HT1080 (cell line): ENCODE measurements at regions not wholly inside any gene's neighbourhood (a gene's known extent, or its start where the extent isn't known, plus 50 kb on each side); places are given as distances from the start of the nearest gene placed in this dataset.
"Not testable (repeated sequence)": the region's sequence is repeated elsewhere in the genome, so short reads cannot be mapped to it uniquely, and the experiment has no call there.

Source experiments
- DNase-seq: peaks from one replicate; pipeline ENCODE4 v3.0.0-alpha.2; 2015; ENCODE audit warnings: low read depth

DNA sequence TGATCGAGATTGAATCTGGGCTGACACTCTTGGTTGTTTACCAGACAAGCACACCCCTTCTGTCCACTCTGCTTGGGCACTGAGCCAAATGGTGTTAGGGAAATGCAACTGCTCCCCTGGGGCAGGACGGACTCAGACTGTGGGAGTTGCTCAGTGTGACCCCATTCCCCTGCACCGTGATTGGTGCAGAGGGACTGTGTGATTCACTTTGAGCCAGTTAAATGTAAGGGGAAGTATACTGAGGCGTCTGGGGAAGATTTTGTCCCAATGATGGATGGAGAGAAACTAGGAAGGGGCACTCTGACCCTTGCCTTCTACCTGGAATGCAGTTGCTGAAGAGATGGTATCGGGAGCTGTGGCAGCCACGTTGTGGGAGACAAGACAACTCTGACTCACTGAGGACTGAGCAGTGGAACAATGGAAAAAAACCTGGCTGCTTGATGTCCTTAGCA is 196.0 kb upstream of the ANKRD55 start:
- no peak for DNase-seq

DNA sequence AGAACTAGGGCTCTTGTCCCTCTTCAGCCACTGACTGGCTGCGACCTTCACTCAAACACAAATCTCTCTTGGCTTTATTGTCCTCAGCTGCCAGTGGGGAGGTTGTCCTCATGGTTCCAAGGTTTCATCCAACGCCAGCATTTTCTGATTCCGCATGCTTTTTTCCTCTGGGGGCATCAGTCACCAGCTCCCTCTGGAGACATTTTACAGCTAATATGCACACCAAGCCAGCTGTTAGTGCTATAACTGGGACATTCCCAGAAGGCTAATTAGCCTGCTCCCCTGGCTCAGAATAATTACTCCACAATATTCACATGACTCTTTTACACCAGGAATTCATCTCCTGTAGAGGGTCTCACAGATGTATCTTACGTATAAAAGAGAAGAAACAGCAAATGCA is 193.6 kb upstream of the ANKRD55 start:
- no peak for DNase-seq

DNA sequence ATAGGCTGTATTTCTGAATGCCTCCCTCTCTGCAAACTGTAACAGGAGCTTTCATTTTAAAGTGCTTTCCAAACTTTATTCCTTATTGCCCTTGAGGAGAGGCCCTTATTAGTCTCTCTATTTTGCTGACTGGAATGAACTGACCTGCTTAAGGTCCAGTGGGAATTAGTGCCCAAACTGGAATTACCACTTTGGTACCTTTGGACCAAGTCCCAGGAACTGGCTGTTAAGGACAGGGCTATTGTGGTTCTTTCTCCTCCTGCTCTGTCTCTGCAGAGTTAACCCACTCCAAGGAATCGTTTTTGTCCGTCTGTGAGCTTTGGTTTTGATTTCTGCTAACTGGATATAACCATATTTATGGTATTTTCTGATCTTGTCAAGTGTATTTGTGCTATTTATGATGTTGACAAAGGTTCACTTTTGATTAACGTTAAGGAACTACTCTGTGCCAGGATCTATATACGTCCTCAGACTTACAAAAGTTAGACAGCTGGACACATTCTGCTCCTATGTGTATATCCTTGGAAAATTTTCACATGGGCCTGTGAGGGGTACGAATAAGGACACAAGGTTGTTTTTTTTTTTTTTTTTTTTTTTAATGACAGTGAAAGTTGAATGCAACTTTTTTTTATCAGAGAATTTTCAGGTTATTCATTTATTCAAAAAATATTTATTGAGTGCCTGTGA is 189.1 kb upstream of the ANKRD55 start:
- no peak for DNase-seq

GRCh38 chr5:56421246-56422075 is 188.3 kb upstream of the ANKRD55 start:
- DNase-seq = no peak

DNA sequence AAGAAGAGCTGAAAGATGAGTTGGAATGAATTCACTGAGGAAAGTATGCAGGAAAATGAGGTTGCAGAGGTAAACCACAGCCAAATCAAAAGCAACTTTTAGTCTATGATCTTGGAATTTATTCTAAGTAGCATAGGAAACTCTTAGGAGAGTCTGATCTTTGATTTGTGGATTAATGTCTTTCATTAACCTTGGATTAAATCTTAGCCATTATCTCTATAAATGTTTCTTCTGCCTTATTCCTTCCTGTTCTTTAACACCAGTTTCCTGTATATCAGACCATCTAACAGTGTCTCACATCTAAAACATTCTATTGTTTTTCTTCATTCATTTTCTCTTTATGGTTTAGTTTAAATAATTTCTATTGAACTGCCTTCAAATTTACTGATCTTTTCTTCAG is 187.2 kb upstream of the ANKRD55 start:
- DNase-seq = no peak

DNA sequence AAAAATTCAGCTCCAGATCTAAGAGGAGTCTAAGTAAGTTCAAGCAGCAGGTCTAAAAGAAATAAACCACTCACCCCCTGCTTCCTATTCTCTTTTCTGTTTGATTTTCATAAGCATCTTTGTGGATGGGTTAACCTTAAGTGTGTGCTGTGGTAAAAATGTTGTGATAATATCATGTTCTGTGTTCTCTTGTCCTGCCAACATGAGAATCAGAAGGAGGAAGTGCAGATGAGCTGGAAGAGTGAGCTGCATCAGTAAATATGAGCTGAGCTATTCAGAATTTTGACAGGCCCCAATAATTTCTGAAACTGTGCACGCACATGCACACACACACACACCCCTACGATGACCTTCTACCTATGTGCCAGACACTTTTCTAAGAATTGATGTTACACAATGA is 186.5 kb upstream of the ANKRD55 start:
- DNase-seq = no peak

GRCh38 chr5:56415356-56415765 is 182.2 kb upstream of the ANKRD55 start:
- DNase-seq = no peak

- no peak for DNase-seq
These were observed 180.9 kb upstream of the ANKRD55 start for GRCh38 chr5:56414066-56414465.

DNA sequence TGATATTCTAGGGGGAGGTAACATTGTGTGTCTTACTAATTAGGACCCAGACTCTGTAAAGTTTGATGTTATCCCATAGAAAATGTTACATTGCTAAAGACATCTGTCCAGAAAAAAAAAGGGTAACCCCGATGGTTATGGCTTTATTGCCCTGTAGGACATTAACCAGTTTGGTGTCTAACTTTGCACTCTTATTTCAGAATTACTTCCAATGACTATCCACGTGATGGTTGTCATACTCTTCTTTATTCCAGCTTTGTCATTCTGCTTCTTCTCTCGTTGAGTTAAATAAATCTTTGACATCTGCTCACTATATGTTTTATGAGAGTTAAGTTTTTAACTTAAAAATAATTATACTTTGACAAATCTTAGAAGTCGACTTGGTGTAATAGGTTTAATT is 180.4 kb upstream of the ANKRD55 start:
- no peak for DNase-seq

- DNase-seq = no peak
These were observed 179.7 kb upstream of the ANKRD55 start for GRCh38 chr5:56412601-56413379.

- no peak for DNase-seq
These were observed 177.6 kb upstream of the ANKRD55 start for GRCh38 chr5:56410696-56411095.

- peak; percentile 52 for DNase-seq
These were observed 176.4 kb upstream of the ANKRD55 start for GRCh38 chr5:56409331-56410190.

- no peak for DNase-seq
These were observed 173.7 kb upstream of the ANKRD55 start for GRCh38 chr5:56406838-56407237.

DNA sequence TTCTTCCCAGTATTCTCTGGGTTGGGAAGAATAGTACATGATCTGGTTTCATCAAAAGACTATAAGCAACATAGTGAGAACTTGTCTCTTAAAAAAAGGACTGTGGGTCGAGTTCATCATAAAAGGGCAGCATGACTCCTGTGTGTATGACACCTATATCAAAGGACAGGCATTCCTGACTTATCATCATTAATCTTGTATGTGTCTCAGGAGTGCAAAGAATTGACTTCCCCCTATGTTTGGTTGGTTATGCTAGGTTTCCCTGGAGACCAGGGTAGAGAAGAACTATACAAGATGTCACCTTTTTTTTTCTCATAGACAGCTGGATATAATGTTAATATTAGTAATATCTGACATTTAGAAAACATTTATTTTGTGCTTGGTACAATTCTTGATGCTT is 173.1 kb upstream of the ANKRD55 start:
- DNase-seq = no peak

DNA sequence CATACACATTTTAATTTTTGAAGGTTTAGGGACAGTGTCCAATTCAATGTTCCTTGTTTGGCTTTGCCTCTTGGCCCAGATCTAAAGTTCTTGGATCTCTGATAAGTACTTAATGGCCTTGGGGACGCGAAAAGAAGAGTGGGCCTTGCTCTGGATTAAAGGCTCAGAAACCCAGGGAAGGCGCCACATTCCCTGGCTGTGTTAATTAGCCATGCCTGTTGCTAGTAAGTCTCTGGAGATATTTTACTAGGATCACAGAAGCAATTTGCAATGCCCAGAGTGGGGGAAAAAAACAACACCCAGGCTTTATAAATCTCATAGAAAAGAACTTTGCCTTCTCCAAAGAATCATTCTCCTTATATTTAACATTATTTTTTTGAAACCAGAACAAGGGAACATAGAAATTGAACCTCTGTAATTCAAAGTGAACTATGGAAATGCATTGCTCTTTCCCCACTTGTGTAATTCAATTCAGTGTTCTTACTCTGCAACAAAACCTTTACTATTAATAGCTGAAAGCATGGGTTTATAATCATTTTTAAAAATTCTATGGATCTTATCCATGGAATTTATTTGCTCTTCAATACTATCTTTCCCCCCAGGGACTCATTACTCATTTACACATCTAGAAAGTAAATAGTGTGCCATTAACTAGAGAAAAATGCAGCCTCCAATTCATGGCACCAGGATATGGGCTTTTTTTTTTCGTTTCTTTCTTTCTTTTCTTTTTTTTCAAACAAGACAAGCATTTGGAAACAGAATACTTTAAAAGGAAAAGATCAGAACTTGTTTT is 172.2 kb upstream of the ANKRD55 start:
- no peak for DNase-seq

DNA sequence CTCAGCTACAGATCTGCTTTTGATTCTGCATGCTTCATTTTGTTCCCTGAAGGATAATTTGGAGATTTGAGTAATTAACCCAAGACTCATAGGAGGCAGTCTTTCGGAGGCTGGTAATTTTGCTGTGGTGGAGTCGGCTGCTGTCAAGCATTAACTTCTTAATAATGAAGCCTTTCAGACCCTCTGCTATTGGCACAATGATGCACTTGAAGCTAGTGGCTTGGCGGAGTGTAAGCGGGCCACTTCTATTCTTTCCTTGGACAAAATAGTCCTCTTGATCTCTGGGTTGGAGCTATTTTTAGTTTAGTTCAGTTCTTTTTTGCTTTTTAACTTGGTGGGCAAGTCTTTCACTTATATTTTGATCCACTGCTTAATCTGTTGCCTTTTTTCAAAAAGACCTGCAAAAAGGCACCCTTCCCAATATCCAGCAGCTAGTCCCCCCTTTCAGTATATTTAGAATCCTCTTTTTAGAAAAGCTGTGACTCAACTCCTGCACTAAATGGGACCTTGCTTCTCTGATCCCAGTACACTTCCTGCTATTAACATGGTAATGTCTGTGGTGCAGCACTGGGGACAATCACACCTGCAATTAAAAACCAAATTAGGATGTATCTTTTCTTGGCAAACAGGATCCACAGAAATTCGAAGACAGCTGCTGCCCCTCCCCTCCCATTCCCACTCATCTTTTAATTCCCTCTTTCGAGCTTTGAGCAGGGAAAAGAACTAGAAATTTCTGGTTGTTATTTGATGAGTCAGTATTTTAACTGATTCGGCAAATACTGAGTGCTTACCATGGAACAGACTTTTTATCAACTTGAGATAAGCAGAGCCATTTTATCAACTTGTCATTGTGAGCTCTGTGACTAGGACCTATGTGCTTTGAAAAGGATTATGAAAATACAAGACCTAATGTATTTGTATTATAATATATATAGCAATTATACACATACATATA is 169.4 kb upstream of the ANKRD55 start:
- no peak for DNase-seq

DNA sequence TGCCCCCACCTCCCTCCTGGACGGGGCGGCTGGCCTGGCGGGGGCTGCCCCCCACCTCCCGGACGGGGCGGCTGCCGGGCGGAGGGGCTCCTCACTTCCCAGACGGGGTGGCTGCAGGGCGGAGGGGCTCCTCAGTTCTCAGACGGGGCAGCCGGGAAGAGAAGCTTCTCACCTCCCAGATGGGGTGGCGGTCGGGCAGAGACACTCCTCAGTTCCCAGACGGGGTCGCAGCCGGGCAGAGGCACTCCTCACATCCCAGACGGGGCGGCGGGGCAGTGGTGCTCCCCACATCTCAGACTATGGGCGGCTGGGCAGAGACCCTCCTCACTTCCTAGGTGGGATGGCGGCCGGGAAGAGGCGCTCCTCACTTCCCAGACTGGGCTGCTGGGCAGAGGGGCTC is 164.7 kb upstream of the ANKRD55 start:
- DNase-seq = not testable (repeated sequence)

- no peak for DNase-seq
These were observed 163.5 kb upstream of the ANKRD55 start for GRCh38 chr5:56396634-56397033.

GRCh38 chr5:56389261-56389660 is 156.1 kb upstream of the ANKRD55 start:
- no peak for DNase-seq
